ENCODE measurements at regions not wholly inside any gene's neighbourhood (a gene's known extent, or its start where the extent isn't known, plus 50 kb on each side); places are given as distances from the start of the nearest gene placed in this dataset.

DNA sequence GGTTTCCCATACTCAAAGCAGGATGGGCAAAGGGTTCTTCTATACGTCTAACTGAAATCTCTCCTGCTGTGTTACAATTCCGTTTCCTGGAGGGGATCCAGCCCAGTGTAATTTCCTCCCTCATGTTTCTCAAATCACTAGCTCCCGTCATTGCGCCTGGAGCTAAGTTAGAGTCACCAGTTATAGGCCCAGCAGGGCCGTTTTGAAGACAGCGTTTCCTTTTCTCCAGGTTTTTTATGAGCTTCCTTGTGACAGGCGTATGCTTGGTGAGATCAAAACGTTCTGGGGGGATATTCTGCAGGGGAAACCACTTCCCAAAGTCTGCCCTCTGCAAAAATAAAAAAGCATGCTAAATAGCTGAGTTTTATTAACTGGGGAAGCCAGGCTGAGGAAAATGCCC lies 53.0 kb upstream of the WWC1 start:
- Mint-ChIP-seq H3K27ac (no peak overlapping the region), H3K36me3 (no peaks in the 10 kb centered on the region), H3K9me3 (no peaks in the 10 kb centered on the region), H3K4me1 (no peaks in the 10 kb centered on the region), H3K4me3 (no peak overlapping the region)
- ATAC-seq (no peak), DNase-seq (ENCODE audit: low spot score in 2 of 2) (no peak)

DNA sequence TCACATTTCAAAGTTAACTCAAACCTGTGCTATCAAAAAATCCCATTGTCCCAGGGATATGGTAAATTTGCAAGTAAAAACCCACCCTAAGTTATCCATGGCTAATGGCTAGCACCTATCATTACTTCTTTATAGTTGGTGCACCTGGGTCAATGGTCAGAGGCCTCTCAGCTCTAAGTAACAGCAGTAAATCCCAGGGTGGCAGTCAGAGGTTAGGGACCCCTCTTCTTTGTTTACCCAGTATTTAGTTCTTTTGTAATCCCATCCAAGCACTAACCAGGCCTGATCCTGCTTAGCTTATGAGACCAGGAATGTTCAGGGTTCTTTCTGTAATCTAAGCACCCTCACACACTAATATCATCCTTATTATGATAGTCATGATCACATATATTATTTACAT lies 52.1 kb upstream of the WWC1 start:
- ATAC-seq (no peak), DNase-seq (ENCODE audit: low spot score in 2 of 2) (no peak)
- Mint-ChIP-seq H3K4me3 (no peak overlapping the region), H3K9me3 (no peaks in the 10 kb centered on the region), H3K27ac (no peak overlapping the region), H3K4me1 (no peaks in the 10 kb centered on the region), H3K36me3 (no peaks in the 10 kb centered on the region)
